ENCODE measurements at regions not wholly inside any gene's neighbourhood (a gene's known extent, or its start where the extent isn't known, plus 50 kb on each side); places are given as distances from the start of the nearest gene placed in this dataset.

GRCh38 chr7:52777051-52777822 is 258.2 kb upstream of the POM121L12 start:
- TF ChIP-seq CTCF (IDR thresholded peaks at IDR 0.05; ENCODE audit: low read depth, low read length, poor library complexity, severe bottlenecking) (no peak), EZH2phosphoT487 (IDR thresholded peaks at IDR 0.05; ENCODE audit: borderline replicate concordance, low read length) (no peak)

All from DOHH2 (cell line).